ENCODE measurements at regions not wholly inside any gene's neighbourhood (a gene's known extent, or its start where the extent isn't known, plus 50 kb on each side); places are given as distances from the start of the nearest gene placed in this dataset.

GRCh38 chr5:173534664-173535063 is 81.8 kb downstream of the BOD1 start:
- TF ChIP-seq, protein P1, sequence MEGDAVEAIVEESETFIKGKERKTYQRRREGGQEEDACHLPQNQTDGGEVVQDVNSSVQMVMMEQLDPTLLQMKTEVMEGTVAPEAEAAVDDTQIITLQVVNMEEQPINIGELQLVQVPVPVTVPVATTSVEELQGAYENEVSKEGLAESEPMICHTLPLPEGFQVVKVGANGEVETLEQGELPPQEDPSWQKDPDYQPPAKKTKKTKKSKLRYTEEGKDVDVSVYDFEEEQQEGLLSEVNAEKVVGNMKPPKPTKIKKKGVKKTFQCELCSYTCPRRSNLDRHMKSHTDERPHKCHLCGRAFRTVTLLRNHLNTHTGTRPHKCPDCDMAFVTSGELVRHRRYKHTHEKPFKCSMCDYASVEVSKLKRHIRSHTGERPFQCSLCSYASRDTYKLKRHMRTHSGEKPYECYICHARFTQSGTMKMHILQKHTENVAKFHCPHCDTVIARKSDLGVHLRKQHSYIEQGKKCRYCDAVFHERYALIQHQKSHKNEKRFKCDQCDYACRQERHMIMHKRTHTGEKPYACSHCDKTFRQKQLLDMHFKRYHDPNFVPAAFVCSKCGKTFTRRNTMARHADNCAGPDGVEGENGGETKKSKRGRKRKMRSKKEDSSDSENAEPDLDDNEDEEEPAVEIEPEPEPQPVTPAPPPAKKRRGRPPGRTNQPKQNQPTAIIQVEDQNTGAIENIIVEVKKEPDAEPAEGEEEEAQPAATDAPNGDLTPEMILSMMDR (IDR thresholded peaks at IDR 0.05) = no peak
- TF ChIP-seq POLR2A (IDR thresholded peaks at IDR 0.05) = no peak

Measured in lower leg skin (tissue), 3 donors.